Heart left ventricle (tissue), 13 donors: ENCODE measurements at regions not wholly inside any gene's neighbourhood (a gene's known extent, or its start where the extent isn't known, plus 50 kb on each side); places are given as distances from the start of the nearest gene placed in this dataset.

Experiments
- POLR2A ChIP-seq, 2 donors: fragments of 450-650 bp; IDR thresholded peaks; one replicate each; pipeline ENCODE4 v1.6.1; 2017; ENCODE audit warnings: antibody characterized with exemption in 2 of 2, mild to moderate bottlenecking in 2 of 2, moderate library complexity in 2 of 2
- TF ChIP-seq, protein P1 (sequence below), 12 donors: fragments of 200-600 bp; sonication (generic) in 4 of 12; IDR thresholded peaks; one replicate each; pipeline versions ENCODE4 v1.5.0 to v1.8.0; 2018 to 2022; ENCODE audit warnings: antibody characterized with exemption in 12 of 12, mild to moderate bottlenecking in 5 of 12
- donor health status: ischemic (EF 13 %, LVEDD 7.1; RV severe dilation, severe dysfunction).
- donor health status: DM: no; HTN: yes; CAD: no.
- donor health status: DM: no; HTN: no; CAD: no.
- donor health status: ischemic (EF 25% LVEDD 6.9; RV normal size, moderate dysfunction).
- donor health status: ischemic (EF 25% LVEDD 5.7; RV mildly dilated, moderate dysfunction).
- donor health status: ischemic (EF 35%, LVEDD 5.7; RV mildly dilated, moderate dysfunction).
- donor health status: nonischemic (EF 11% LVEDD 7.7; RV severe dilation, severe dysfunction).
- donor health status: DM: yes; HTN: yes; CAD: no.
- donor health status: PGD.
- donor health status: ischemic (EF 29% LVEDD 5.4; RV normal size, mild dysfunction).
- donor health status: nonischemic (EF 23%, LVEDD 6.1; RV moderate dilation, normal function).

GRCh38 chr6:191487-192312, 100.6 kb upstream of the DUSP22 start:
- TF ChIP-seq, protein P1, sequence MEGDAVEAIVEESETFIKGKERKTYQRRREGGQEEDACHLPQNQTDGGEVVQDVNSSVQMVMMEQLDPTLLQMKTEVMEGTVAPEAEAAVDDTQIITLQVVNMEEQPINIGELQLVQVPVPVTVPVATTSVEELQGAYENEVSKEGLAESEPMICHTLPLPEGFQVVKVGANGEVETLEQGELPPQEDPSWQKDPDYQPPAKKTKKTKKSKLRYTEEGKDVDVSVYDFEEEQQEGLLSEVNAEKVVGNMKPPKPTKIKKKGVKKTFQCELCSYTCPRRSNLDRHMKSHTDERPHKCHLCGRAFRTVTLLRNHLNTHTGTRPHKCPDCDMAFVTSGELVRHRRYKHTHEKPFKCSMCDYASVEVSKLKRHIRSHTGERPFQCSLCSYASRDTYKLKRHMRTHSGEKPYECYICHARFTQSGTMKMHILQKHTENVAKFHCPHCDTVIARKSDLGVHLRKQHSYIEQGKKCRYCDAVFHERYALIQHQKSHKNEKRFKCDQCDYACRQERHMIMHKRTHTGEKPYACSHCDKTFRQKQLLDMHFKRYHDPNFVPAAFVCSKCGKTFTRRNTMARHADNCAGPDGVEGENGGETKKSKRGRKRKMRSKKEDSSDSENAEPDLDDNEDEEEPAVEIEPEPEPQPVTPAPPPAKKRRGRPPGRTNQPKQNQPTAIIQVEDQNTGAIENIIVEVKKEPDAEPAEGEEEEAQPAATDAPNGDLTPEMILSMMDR (IDR thresholded peaks at IDR 0.05) = no peak
- TF ChIP-seq POLR2A (IDR thresholded peaks at IDR 0.05) = no peak
